ENCODE measurements at regions not wholly inside any gene's neighbourhood (a gene's known extent, or its start where the extent isn't known, plus 50 kb on each side); places are given as distances from the start of the nearest gene placed in this dataset.
"Not testable (repeated sequence)": the region's sequence is repeated elsewhere in the genome, so short reads cannot be mapped to it uniquely, and the experiment has no call there.

DNA sequence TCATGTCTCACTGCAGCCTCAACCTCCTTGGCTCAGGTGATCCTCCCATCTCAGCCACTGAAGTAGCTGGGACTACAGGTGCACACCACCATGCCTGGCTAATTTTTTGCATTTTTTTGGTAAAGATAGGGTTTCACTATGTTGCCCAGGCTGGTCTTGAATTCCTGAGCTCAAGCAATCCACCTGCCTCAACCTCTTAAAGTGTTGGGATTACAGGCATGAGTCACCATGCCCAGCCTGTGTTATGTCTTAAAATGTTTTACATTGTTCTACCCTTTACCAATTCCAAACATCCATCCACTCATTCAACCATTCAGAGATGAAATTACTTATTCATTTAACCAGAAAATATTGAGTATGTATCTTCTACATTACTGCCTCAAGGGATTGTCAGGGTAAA is 111.6 kb upstream of the BTG1 start:
- ATAC-seq, result no peak

DNA sequence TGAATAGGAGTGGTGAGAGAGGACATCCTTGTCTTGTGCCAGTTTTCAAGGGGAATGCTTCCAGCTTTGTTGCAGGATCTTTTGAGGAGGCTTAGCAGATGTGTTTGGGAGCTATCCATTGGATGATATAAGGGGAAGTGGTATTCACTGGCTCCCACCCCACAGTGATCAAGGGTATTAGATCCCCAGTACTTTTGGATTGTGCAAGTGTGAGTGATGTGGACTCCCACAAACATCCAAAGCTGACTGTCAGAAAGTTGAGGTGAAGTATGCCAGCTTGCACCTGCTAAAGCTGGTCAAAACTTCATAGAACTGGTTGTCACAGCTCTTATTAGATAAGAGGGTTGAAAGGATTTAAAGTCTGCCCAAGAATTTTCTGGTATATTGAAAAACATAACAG is 110.1 kb upstream of the BTG1 start:
- no peak for ATAC-seq

DNA sequence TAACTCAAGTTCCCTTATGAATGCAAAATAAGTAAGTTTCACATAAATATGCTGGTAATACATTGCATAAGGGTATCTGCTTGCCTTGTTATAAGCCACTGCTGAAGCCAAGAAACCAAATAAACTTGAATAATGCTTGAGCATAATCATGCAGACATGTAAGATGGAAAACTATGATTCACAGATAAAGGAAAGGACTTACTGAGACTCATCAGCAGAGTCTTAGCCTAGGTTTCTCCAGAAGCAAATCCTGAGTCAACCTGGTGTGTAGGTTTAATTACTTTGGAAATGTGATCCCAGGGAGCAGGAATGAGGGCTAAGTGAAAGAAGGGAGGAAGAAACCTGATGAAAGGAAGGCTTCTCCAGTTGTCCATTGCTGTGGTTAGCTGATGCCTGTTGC is 107.7 kb upstream of the BTG1 start:
- ATAC-seq, result no peak

DNA sequence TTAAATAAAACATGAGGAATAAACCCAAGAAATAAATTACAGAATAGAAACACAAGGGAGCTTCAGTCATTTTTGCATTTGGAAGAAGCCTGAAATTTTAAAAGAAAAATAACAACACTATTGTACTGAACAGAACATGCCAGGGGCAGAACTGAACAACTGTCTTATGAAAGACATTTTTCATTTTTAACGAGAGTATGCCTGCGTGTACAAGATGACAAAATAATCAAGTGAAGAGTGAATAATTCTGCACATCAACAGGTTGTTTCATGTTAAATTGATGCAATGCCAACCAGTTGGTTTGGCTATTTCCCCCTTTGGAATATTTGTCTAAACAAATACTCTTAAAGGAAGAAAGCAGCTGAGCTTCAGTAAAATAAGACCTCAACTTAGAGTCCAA is 103.3 kb upstream of the BTG1 start:
- ATAC-seq, result peak; percentile 64

DNA sequence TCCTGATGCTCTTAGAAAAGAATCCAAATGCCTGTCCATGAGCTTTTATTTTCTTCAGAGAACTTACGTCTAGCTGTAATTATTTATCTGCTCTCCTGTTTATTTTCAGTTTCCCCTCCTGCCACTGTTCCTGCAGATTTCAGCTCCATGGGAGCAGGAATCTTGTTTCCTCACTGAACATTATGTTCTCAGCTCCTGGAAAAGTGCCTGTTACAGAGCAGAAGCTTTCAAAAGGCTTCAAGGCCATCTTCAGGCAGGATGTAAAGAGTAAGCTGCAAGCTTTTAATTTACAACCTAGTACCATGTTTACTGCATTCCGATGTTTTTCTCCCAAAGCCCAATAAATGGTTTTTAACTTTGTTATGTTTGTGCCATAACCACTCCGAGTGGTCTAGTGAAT is 98.4 kb upstream of the BTG1 start:
- ATAC-seq, result no peak

DNA sequence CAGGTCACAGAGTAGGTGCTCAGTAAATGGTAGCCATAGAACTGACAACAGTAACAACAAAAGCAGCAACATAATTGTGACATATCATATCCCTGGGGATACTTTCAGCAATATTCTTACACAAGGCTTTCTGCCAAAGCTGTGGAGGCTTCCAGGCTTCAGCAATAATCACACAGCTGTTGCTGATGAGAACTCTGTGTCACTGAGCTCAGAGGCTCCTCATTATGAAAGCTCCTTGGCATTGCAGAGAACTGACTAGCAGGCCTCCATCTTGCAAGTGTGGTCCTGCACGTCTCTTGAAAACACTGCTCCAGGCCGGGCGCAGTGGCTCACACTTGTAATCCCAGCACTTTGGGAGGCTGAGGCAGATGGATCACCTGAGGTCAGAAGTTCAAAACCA is 97.3 kb upstream of the BTG1 start:
- no peak for ATAC-seq

DNA sequence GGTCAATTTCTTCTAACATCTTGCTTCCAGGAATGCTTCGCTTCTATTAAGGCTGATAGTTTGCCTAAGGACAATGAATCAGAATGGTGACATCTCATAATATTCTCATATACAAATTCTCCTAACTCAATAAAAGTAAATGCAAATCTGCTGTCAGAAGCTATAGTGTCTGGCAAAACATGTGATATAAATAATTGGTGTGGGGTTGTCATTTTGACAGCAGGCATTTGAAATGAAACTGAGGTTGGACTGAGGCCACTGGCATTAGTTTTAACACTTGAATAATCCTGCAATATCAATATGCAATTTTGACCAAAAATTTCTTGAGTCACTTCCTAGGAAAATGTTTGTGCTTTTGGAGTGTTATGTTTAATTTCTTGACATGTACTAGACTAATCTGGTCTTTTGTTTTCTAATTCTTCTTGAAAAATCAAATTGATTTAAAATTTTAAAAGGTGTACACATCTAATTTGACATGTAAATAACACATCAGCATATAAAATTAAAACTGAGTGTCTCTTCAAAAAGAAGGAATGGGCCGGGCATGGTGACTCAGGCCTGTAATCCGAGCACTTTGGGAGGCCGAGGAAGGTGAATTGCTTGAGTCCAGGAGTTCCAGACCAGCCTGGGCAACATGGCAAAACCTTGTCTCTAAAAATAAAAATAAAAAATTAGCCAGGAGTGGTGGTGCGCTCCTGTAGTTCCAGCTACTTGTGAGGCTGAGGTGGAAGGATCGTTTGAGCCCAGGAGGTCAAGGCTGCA is 92.3 kb upstream of the BTG1 start:
- ATAC-seq, result no peak

DNA sequence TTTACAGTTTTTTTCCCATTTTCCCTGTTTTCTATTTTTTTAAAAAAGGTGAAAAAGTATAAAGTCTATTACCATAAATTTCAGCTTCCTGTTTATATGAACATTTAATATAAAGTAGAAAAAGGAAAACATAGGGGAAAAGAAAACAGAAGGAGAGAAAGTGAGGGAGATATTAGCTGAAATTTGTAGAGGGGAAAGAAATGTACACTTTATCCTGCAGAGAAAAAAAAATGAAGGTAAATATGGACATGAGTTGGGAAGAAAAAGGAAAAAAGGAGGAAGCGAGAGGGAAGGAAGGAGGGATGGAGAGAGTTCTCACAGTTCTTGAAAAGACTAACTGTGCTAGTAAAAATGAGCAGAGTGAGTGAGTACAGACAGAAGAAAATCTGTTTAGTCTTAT is 91.6 kb upstream of the BTG1 start:
- ATAC-seq, result no peak

DNA sequence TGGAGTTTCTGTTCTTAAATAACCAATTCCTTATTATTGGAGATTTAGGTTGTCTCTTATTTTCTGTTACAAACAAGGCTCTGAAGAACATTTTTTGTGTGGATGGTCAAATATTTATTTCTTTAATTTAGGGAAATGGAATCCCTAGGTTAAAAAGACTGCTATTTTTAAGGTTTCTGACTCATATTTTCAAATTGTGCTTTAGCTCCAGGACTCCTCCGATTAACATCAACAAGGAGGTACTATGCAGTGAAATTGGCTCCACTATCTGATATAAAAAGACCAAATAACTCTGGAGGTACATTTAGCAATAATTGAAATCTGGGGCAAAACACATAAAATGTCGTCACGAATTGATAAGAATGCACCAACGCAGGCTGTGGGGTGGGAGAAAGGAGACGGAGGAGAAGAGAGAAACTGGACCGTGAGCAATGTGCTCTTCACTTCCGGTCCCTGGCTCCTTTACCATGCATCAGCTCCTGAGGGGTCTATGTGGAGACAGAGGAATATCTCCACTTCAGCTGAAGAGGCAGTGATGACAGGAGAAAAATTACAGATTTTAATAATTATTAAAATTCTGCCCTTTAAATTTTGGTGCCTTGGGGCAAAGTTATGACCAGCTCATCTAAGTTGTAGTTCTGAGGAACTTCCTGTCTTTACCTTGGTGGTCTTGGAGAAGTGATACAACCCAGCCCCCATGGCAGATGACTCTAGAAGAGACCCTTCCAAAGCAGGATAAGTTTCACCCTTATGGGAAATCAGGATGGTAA is 90.2 kb upstream of the BTG1 start:
- no peak for ATAC-seq

DNA sequence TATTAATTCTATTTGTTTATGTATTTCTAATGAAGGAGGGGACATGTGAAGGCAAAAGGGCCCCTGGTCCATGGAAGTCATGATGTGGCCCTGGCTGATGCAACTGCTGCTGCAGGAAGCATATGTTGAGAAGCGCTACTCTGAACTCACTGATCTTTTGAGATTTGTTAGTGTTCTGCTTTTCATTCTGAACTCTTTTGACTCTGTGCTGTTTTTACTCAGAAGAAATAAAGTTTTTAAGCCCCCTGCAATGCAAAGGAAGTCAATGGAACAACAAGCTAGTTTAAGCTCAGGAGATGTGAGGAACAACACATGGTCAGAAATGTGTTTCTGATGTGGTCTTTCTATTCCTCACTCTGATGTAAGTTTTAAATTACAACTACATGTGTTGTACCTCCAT is 88.9 kb upstream of the BTG1 start:
- no peak for ATAC-seq

DNA sequence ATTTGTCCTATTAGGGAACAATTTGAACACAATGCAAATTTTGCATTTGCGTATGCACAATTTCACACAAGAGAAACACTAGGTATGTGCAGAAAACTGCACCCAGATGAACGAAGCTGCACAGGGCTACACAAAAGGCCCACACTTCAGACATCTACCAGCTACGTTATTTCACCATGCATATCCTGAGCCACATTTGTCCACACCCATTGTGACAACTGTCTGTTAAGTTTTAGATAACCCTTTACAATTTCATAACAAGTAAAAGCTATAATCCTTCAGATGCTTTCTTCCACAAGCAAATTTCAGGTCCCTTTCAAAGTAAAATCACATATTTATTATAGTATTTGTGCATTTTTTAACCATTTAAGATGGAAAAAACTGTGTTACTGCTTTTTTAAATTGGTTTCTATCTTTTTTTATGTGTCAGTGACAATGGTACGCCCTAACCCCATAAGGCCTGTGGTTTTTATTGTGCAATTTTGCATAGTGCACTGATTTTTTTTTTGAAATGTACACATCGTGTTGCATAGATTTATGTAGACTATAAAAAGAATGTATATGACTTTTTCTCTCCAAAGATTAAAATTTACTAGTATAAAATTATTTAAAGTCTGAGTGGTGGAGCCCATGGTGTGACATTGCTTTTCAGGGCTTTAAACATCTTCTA is 87.8 kb upstream of the BTG1 start:
- no peak for ATAC-seq

DNA sequence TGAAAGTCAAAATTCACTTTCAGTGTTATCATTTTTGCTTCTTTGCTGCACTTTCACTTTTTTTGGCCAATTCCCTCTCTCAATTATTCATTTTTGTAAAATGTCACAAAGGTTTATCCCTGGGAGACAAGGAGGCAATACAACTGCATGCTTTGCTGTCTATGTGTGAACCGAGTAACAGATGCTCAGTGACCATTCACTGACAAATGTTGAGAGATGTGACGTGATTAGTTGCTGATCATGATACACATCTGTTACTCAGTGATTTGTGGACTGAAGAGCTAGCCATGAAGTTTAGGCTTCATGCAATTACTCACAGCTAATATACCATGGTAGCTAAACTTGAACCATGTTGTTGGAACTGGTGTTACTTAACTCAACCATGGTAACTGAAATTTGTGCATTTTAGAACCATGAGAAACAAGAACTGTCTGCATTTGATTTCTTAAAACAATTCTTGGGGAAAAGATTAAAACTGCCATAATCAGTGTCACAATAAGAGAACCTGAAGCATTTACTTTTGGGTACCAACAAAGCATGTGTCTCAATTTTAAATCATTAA is 86.8 kb upstream of the BTG1 start:
- not testable (repeated sequence) for ATAC-seq

DNA sequence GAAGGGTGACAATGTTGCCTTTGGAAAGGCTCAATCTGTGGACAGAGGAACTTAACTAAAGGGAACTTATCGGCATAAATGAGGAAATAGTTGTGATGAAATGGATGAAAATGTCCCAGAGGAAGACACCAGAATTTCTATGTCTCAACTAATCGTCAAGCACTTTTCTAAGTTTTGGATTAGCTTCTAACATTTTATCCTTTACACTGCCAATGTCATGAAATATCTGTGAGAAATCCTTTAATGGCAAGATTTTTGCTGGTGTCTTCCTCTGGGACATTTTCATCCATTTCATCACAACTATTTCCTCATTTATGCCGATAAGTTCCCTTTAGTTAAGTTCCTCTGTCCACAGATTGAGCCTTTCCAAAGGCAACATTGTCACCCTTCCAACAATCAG is 86.3 kb upstream of the BTG1 start:
- ATAC-seq, result not testable (repeated sequence)

DNA sequence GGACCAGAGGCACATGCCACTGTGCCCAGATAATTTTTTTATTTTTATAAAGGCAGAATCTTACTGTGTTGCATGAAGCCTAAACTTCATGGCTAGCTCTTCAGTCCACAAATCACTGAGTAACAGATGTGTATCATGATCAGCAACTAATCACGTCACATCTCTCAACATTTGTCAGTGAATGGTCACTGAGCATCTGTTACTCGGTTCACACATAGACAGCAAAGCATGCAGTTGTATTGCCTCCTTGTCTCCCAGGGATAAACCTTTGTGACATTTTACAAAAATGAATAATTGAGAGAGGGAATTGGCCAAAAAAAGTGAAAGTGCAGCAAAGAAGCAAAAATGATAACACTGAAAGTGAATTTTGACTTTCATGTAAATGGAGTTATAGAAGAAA is 85.9 kb upstream of the BTG1 start:
- ATAC-seq, result not testable (repeated sequence)

DNA sequence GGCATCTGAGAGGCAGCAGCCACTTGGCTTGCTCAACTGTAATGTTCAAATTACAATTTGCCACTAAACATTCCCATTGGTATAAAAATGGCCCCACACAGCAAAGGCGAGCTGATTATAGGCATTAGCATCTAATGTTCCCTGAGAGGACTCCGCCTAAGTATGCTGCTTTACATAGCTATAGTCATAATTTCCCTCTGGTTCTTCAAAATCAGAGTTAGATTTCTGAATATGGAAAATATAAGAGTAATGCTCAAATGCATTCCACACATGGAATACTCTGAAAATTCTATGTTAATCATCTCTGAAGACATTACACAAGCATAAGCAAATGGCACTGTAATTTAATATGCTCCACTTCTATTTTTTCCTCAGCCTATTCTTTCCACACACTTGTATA is 83.7 kb upstream of the BTG1 start:
- ATAC-seq, result no peak

DNA sequence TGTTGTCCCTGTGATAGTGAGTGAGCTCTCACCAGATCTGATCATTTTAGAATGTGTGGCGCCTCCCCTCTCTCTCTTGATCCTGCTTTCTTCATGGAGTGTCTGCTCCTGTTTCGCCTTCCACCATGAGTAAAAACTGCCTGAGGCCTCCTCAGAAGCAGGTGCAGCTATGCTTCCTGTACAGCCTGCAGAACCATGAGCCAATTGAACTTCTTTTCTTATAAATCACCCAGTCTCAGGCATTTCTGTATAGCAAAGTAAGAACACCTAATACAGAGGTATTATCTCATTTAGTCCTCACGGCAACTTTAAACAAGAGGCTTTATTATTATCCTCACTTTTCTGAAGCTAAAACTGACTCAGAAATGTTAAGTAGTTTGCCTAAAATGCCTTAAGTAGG is 81.3 kb upstream of the BTG1 start:
- peak; percentile 87 for ATAC-seq

DNA sequence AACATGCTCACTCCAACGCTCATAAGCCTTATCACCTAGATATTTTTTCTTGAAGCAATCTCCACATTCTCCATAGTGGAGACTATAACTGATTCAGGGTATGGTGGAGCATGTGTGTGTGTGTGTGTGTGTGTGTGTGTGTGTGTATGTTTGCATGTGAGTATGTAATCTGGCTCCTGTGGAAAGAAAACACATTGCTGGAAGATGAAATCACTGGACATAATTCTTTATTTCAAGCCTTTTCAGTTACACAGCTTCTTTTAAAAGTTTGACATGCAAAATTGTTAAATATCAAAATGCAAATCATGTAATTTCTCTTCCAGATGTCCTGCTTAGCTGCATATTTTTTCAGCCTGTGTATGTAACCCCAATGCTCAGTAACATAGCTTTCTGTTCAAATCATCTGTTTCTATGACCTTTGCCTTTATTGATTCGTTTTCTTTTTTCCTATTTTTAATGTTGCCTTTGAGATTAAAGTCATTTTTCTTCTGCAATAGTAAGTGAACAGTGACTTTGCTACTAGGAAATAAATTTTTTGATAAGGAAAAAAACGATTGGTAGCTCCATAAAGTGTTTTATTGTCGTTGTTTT is 80.5 kb upstream of the BTG1 start:
- no peak for ATAC-seq

DNA sequence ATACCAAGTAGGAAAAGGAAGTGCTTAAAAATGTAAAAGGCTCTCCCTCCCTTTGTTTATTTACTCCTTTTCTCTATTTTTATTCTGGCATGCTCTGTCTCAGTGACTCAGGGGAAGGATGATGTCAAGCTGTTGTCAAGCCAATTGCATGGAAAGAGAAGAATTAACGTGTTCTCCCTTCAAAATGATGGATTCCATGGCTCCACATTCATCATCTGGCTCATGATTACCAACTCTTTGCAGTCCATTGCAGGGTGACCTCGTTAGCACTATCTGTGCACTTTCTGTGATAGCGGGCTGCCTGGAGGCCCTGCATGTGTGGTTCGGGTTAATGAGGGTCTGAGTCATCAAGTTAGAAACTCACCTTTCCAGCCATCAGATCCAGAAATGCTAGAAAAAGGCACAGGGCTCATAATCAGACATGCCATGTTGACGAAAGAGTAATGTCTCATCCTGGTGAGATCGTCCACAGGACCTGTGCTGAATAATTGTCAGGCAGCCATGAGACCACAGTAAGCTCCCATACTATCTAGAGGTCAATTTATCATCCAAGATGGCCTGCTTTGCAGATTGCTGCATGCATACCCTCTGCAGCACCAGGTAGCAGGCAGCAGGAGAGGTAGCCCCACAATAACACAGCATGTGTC is 79.2 kb upstream of the BTG1 start:
- ATAC-seq, result peak; percentile 85

DNA sequence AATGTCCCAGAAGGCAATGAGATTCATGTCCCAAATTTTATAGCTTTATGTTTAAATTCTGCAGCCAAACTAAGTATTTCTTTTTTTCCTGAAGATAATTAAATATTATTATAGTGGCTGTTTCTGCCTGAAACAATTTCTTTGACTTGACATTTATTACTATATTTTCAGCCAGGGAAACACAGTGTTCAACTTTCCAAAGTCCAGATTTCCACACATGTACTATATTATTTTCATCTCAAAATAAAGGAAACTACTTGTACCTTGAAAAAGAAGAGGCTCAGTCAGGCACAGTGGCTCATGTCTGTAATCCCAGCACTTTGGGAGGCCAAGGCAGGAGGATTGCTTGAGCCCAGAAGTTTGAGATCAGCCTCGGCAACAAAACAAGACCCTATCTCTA is 77.8 kb upstream of the BTG1 start:
- ATAC-seq, result no peak

DNA sequence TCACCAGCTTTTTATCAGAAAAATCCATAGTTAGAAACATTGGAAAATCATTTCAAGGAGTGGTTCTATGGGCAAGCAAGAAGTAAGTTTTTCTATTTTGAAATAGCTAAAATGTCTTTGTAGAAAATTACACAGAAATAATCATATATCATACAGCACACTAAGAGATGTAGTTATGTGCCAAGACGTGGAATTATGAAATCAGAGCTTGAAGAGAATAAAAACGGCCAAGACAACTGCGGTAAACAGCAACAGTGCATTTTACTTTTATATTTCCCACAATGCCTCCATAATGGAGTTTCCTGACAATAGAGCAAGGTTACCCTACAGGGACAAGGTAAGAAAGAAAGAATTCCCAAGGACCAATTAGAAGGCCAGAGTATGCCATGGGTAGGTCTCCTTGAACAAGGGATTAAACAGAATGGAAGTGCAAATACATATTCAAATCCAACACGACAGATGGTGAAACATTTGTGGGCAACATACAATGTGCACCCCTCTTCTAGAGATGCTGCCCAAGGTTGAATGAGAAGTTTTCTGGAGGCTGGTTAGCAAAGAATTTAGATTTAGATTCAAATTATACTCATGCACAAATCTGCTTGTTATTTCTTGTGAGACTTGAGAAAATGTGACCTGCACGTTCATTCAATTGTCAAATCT is 76.1 kb upstream of the BTG1 start:
- ATAC-seq, result no peak

DNA sequence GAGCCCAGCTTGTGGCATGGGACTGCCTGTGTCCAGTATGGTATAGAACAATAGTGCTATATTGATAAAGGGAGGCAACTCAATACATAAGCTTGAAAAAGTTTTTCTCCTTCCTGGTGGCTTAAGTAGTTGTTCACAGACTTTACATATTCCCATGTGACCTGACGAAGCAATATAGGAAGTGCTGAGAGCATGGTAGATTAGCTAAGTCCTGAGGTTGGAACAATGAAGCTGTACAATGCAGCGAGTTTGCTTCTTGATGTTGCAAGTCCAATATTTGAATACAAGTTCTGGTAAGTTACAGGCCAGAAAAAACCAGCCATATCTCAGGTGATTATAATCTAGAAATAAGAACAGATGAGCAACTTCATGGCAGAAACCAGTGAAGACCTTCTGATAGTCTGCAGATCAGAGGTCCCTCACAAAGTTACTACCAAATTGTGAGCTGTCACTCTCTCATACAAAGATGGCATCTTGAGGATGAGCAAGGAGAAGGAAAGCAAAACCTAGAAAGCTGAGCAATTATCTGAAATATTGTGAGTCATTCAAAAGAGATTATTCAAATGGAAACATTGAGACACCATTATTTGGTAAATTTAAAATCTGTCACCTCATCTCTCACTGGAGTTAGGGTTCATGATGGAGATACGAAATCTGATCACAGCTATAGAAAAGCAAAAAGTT is 72.9 kb upstream of the BTG1 start:
- ATAC-seq, result peak; percentile 91
